Fibroblast of peridontal ligament (primary cell): ENCODE measurements at regions not wholly inside any gene's neighbourhood (a gene's known extent, or its start where the extent isn't known, plus 50 kb on each side); places are given as distances from the start of the nearest gene placed in this dataset.

Experiments used
- DNase-seq: peaks from one replicate; pipeline ENCODE4 v3.0.0-alpha.2; 2010; ENCODE audit errors: extremely low read depth

DNA sequence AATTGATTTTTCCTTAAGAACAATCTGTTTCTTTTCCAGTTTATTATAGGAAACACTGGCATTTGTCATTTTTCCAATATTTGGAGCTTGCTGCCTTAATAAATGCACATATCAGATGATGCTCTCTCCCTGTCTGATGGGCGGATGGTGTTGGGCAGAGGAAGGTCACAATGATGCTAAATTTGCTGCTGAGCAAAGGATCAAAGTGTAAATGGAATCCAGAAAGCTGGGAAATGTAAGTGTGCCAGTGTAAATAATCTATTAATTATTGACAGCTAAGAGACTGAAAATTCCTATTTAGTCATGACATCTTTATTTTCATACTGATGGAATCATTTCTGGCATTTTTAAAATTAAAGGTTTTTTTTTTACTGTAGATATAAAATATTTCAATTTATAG lies 243.2 kb downstream of the PTBP2 start:
- DNase-seq: no peak

DNA sequence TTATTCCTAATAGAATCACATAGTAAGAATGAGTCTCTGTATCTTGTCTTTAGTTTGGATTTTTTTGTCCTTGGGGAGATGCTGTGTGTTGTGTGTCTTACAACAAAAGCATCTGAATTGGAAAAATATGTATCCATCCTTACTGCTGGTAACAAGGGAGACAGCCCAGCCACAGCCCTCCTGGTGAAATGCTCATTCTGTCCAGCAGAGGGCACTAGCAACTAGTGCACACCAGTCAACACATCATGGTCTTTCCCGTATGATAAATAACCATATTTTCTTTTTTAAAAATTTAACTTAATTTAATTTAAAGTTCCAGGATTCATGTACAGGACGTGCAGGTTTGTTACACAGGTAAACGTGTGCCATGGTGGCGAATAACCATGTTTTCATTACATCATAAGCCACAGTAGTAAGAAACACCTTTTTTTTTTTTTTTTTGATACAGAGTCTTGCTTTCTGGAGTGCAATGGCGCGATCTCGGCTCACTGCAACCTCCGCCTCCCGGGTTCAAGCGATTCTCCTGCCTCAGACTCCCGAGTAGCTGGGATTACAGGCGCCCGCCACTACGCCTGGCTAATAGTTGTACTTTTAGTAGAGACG lies 245.1 kb downstream of the PTBP2 start:
- DNase-seq: peak; percentile 88

DNA sequence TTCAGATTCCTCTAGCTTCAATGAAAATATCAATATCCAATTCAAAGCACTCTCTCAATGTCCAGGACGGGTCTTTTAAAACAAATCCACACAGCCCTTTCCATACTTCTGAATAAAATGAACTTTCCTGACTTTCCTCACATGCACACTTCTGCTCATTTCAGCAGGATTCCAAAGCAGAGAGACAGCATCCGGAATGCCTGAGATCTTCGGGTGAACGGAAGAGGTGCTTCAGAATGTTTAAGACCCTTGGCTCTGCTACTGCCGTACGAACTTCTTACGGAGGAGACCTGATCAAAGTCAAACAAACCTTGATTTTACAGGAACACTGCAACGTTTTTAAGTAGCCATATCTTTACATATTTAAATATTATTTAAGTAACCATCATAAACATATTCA lies 245.7 kb downstream of the PTBP2 start:
- DNase-seq: no peak

DNA sequence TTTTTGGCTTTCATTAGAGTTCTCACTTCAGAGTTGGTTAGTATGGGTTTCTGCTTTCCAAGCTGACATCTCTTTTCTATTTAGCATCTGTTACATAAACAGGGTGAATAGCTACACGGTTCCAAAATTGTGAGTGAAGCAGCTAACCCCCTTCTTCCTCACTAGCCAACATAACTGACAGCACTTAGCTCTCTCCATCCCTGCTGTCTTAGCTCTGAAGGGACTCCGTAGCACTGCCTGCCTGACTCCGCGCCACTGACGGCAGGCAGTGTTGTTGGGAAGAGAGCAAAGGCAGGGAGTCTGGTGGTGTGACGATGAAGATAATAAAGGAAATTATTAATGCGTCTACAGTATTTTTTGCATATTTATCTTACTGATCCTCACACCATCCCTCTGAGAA lies 247.0 kb downstream of the PTBP2 start:
- DNase-seq: peak; percentile 8

DNA sequence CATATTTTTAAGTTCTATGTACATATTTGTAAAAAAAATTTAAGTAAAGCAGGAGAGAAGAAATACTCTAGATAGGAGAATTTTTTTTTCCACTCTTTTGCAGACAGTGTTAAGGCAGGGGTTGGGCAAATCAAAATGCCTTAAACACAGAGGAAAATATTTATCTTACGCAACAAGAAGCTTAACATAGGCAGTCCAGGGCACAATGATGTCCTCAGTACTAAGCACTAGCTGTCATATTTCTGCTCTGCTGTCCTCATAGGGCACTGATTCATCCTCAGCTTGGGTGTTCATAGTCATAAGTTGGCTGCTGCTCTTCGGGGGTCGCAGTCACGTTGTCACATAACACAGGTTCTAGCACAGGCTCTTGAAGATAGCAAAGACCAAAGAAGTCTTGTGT lies 247.4 kb downstream of the PTBP2 start:
- peak; percentile 39 for DNase-seq

DNA sequence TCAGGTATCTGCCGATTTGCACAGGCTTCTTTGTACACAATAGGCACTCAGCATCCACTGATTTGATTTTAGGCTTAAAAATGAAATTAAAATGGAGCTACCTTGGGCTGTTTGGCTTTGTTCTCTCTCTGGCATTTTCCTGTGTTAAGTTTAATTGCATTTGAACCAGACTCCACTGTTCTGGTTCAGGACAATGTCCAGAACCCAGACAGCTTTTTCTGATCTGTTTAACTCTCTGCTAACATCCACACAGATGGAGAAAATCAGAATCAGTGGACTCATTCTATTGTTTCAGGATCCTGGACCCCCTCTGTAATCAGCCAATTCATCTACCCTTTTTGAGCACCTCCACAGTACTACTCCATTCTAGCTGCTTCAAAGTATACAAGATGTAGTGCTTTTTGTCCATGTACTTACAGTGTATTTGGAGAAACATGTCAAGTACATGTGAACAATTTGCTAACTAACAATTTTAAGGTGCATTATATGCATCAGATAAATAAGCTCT lies 248.1 kb downstream of the PTBP2 start:
- DNase-seq: no peak

DNA sequence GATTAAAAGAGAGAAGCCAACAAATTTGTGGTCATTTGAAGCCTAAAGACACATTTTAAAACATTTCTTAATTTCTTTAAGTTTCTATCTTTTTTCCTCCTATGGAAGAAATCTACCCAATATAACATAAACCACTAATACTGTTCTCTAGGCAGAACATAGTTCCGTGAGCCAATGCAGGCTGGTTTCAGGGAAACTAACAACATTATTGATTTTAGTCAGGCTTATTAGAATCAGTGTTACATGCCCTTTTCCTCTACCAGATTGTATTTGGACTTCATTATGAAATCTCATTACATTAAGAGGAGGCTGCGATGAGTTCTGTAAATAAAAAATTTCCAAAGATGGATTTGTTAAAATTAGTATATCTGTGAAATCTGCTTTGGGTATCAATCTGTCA lies 249.9 kb downstream of the PTBP2 start:
- DNase-seq: no peak

DNA sequence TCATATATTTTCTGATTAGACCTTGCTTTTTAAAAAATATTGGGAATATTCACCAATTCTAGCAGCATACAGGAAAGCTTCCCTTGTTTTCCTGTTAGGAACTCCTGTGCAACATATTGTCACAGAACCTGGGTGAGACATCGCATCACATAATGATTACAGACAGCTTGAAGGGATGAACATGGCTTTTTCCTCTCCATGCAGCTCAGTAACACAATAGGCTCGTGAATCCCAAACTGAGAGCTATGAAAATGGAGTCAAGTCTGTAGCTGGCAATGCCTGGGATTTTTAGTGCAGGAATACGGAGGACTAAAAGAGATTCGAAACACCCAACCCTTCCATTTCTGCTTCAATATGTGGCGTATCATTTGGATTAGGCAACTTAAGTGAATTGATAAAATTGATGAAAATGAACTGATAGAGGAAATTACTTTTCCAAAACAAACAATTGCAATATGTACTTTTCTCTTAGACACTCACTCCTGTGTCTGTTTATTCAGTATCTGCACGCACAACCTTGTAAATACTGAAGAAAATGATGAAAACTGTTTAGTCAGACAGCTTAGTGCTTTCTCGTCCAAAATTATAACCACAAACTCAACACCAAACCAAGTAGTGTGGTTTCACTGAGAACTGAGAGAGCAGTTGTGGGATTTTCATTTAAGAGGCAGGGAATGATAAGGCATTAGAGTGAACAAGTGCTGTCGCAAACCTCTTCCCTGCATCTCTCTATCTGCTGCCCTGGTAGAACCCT lies 250.4 kb downstream of the PTBP2 start:
- DNase-seq: peak; percentile 80

DNA sequence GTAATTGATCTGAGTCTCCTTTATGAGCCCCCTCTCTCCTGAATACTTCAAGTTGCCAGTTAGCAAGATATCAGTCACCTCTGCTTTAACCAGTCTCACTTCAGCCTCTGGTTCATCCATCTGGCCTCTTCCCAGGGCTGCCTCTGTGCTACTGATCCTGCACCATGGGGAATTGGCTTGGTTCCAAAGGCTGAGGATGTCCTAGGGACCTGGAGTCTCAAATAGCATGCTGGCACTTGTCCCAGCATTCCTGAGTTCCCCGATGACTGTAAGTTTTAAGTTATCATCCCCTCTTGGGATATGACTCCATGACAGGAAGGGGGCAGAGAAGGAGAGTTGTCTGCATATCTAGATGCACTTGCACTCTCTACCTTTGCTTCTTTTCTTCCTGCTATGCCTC lies 252.0 kb downstream of the PTBP2 start:
- no peak for DNase-seq

DNA sequence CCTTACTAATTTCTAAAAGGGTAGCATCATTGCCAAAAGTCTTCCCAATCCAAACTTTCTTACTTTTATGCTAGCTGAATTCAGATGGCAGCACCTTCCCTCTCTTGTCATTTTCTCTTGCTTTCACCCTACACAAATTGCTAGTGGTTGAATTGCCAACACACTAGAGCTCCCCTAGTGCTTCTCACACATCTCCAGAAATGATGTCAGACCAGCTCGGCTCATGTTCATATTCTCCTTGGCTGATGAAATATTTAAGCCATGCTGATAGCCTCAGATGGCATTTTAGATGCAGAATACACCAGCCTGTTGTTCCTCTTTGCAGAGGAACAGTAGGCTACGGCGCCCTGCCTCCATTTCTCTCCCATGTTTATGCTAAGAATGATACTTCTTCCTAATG lies 256.9 kb downstream of the PTBP2 start:
- peak; percentile 68 for DNase-seq

DNA sequence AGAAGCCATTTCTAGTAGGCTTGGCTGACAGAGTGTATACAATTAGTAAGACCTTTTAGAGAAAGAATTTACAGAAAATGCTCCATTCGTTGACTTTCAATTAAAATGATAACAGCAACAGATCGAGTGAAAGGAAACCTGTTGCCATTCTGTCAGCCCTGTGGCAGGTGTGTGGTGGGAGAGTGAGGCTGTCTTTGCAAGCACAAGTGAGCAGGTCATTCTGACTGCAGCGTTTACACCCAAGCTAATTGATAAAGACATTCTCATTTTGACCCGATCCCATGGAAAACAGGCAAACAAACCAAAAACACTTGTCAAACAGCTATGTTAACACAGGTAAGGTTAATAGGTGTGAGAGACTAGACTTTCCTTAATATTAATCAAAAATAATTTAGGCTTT lies 257.3 kb downstream of the PTBP2 start:
- DNase-seq: no peak

DNA sequence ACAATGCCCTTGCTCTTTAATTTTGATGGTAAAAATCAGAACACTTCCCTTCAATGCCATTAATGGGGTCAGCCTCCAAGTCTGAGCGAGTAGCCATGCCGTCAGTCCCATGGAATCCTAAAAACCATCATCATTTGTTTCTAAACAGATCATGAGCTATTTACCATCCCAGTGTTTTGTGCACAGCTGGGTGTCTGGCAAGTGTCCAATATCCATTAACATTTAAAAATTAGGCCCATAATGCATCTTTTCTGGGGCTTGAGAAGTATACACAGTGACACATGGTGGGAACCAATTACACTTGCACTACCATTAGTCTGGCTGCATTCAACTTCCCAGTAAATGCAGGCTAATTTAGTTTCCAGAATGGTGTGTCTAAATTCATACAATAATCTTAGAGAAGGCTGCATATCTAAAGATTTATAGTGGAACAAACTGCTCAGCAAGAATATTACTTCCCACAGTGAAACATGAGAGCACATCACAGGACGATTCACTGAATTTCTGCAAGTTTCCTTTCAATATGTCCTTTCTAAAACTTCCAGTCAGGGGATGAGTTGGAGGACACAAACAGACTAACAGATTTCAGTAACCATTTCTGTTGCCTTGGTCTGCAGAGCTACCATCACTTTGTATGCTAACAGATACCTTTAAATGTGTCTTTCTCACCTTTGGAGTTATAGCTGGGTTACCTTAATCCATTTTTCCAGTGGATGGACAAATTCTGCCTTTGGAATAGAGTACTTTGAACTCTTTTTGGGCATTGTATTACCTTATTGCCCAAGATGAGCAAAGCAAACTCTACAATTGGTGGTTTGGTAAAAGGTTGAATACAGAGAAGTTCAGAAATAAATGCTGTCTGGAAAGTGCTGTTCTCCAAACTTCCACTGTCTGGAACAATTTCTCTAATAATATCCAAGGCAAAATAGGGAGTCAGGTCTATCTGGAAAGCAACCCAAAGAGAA lies 258.0 kb downstream of the PTBP2 start:
- peak; percentile 16 for DNase-seq

DNA sequence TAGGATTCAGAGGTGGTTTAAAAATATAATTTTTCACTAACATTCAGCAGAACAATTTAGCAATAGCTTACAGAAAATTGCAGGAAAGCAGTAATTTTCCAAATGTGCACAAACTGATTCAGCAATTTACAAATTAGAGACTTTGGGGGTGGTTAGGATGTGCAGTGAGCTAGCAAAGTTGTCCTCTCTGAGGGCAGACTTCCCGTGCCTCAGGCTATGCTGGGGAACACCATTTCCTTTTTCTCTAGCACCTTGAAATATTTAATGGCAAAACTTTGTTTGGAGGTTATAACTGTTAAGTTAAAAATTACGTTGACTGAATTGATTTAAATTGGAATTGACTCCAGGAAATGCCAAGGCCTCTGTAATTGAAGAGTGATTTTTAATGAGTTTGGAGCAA lies 258.9 kb downstream of the PTBP2 start:
- DNase-seq: no peak

DNA sequence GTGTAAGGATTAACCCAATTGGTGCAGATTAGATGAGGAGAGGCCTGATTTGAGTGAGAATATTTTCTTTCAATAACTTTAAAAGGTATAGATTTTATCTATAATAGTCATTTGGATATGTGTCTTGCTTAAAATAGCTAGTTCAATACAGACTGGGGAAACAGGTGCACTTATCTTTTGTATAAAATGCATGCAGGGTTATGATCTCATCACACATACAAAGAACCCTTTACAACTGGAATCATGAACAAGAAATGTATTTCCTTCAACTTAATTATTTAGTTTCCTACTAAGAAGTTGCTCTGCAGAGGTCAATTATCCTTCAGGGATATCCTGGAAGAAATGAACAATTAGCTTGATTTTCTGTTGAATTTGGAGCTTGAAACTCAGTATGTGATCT lies 259.6 kb downstream of the PTBP2 start:
- no peak for DNase-seq

DNA sequence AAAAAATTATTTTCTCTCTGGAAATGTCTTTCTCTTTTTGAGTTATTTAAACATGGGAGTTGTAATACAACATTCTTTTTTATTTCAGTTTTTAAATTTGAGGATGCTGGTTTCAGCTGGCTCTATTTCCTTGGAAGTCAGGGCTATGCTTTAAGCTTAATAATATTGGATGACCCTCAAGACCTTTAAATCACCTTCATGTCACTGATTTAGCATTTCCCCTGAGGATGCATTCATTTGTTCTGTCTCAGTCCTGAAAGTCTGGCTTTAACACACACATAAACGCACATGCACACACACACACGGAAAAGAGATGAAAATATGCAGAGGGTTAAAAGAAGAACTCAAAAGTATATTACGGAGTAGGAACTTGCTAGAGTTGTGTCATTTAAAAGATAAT lies 260.5 kb downstream of the PTBP2 start:
- no peak for DNase-seq

DNA sequence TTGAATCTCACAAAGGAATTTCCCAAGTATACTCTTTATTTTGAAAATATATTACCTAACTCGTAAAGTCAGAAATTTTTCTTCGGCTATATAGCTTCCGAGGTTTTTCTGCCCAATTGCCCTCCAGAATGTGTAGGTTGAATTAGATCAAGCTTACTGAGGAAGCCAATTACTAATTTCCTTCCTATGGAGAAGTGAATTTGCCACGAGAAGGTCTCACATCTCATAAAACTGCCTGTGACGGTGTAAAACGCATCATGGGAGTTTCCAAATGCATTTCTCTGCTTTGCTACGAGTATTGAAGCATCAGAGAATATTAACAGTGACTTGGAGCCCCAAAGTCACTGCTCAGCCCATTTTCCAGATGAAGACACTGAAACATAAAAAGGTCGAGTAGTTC lies 262.3 kb downstream of the PTBP2 start:
- DNase-seq: no peak

DNA sequence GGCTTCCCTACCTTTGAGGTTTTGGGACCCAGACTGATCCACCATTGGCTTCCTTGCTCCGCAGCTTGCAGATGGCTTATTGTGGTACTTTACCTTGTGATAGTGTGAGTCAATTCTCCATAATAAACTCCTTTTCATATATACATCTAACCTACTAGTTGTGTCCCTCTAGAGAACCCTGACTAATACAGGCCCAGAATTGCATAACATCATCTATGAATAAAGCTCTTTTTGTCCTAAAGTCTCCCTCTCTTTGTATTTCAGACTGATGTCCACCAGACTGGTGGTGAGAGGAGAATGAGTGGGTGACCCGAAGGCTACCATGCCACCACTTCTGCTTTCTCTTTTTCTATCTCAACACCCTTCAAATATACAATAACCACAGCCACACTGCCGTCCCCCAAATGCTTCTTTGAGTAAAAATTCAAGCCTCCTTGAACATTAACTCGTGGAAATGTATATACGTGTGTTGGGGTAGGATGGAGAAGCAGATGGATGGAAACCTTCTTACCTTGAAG lies 265.7 kb downstream of the PTBP2 start:
- DNase-seq: no peak

DNA sequence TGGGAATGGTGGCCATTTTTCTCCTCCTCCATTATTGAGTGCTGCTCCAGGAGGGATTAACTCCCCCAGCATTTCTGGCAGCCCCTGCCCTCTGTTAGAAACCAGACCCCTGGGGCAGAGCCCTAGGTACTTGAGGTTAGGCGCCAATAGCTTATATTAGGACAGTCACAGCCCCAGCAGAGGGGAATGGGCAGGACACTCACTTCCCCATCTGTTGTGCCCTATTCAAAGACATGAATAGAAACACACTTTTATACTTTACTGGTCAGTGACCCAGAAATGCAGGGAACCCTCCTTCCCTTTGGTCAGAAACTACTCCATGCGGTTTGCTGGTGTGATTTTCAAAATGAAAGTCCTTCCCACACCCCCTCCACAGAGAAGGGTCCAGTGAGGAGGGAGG lies 267.7 kb downstream of the PTBP2 start:
- no peak for DNase-seq

DNA sequence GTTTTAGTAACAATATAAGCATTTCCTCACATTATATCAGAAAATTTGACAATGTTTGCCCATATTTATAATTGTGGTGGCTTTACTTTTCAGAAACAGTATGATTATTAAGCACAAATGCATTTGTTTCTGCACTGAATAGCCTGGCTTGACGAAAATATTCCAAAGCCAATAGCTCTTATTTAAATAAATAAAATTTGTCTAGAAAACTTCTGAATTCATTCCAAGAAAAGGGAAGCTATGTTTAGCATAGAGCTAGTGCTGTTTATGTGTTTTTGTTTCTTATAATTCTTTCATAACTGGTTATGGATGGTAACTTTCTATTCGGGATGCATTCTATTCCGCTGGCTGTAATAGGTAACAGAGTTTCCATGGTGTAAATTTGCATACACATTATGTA lies 268.6 kb downstream of the PTBP2 start:
- no peak for DNase-seq

DNA sequence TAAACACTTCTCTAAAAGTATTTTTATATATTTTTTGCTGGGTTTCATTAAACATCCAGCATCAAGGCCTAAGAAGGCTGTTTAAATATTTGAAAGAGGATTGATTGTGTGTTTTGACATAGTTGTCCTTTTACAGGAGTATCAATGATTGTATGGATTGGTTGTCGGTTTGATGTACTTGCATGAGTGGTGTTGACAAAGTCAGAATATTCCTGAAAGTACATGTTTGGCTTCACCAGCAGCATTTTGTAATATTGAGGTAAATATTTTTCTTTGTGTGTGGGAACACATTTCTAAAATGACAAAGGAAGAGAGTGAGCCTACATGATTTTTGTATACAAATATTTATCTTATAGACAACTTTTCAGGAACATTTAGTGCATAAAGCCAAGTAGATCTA lies 269.7 kb downstream of the PTBP2 start:
- no peak for DNase-seq

DNA sequence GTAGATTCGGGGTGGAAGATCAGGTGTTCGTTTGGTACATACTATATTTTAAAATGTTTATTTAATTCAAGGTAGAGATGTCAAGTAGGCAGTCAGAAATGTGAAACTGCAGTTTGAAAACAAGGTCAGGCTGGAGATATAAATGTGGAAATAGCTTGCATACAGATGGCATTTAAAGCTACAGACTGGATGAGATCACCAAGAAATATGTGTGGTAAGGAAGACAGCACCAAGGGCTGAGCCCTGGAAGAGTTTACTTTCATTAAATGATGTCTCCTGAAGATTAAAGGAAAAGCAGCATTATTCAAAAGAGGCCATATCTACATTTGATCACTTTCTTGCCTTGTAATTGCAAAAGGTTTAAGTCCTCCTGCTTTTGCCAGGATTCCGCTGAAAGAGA lies 271.3 kb downstream of the PTBP2 start:
- peak; percentile 70 for DNase-seq

DNA sequence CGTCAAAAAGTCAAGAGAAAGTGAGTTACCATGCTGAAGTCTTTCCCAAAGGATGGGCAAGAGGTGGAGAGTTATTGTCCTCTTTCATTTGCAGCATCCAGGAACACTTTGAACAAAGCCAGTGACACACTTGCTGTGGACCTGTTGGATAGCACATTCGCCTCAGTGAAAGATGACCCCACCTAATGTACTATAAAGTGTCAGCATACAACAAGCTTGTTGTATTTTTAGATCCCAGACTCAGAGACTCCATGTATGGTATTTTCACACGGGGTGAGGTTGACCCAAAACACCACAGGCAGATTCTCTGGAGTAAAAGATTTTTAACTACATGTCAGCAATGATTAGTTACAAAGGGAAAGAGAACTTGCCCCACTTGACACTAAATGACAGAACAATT lies 273.8 kb downstream of the PTBP2 start:
- DNase-seq: no peak
